K562 (cell line): ENCODE measurements at regions not wholly inside any gene's neighbourhood (a gene's known extent, or its start where the extent isn't known, plus 50 kb on each side); places are given as distances from the start of the nearest gene placed in this dataset.

Source experiments
- ATAC-seq: fragments of 200-7000 bp; cut with Tn5 transposase; 3 replicates; pipeline ENCODE4 v1.9.1; 2020; ENCODE audit warnings: moderate library complexity
- BruUV-seq: library from RNA; stranded (reverse); fragments of 400-500 nt; replicated peaks from 2 replicates; lab custom pipeline; 2021; lab: Mats Ljungman, UMichigan
- CTCF ChIA-PET: fragments of 300-600 bp; formaldehyde crosslinking; extraction: SDS; loops from one replicate; lab custom pipeline; 2021; ENCODE audit warnings: low intra/inter-chr PET ratio; lab: Yijun Ruan, JAX
- POLR2A ChIA-PET: fragments of 300-600, 350-650 bp; sonication (Branson Sonifier 250); formaldehyde crosslinking; extraction: SDS; loops from one replicate; lab custom pipeline; 2021; ENCODE audit warnings: antibody characterized with exemption, inconsistent platforms; lab: Yijun Ruan, JAX
- DNase-seq, 4 experiments: peaks; one replicate each; pipeline versions ENCODE4 v3.0.0 to v3.0.0-alpha.2; 2011 to 2018; ENCODE audit warnings: low spot score in 3 of 4, mixed read lengths in 3 of 4; ENCODE audit errors: extremely low read depth in 1 of 4
- FAIRE-seq: peaks from 2 replicates; lab custom pipeline; 2011; peaks lifted over from hg19 to GRCh38; lab: Jason Lieb, UNC
- H2AFZ ChIP-seq: 2 replicates; pipeline ENCODE4 v1.6.0; 2011; ENCODE audit warnings: low read depth, low read length, control low read depth, inconsistent platforms
- H3K27ac ChIP-seq: fragments of 200-600 bp; 3 replicates; pipeline ENCODE4 v1.8.0; 2011; ENCODE audit warnings: low read depth, mild to moderate bottlenecking, control low read depth, inconsistent platforms, low read length, moderate library complexity, mixed read lengths; ENCODE audit errors: extremely low read depth
- H3K27me3 ChIP-seq, 2 experiments: fragments of 300-600 bp in 1 of 2; 2 replicates in 1 of 2; 3 replicates in 1 of 2; pipeline versions ENCODE4 v1.6.0 to v1.8.0; 2011; ENCODE audit warnings: inconsistent platforms in 2 of 2, low read length in 2 of 2, mild to moderate bottlenecking in 1 of 2, mixed read lengths in 1 of 2, moderate library complexity in 1 of 2; ENCODE audit not compliant: control insufficient read depth in 2 of 2, insufficient read depth in 2 of 2
- H3K36me3 ChIP-seq: fragments of 300-600 bp; 3 replicates; pipeline ENCODE4 v1.8.0; 2011; ENCODE audit warnings: mild to moderate bottlenecking, low read length, inconsistent platforms; ENCODE audit not compliant: control insufficient read depth, insufficient read depth
- H3K4me1 ChIP-seq, 2 experiments: fragments of 200-600 bp in 1 of 2; replicated peaks in 1 of 2; 2 replicates in 1 of 2; 3 replicates in 1 of 2; pipeline versions ENCODE4 v1.5.1 to v1.8.0; 2011; ENCODE audit warnings: inconsistent platforms in 2 of 2, low read length in 2 of 2, mild to moderate bottlenecking in 1 of 2, mixed read lengths in 1 of 2, moderate library complexity in 1 of 2; ENCODE audit not compliant: control insufficient read depth in 2 of 2, insufficient read depth in 2 of 2
- H3K4me2 ChIP-seq: 2 replicates; pipeline ENCODE4 v1.6.1; 2011; ENCODE audit warnings: low read length, control low read depth, inconsistent platforms, mixed read lengths; ENCODE audit not compliant: insufficient read depth
- H3K4me3 ChIP-seq: fragments of 200-600 bp; sonication (generic), shearing (Covaris generic); 2 replicates; pipeline ENCODE4 v1.5.1; 2016; ENCODE audit warnings: control low read depth, inconsistent platforms
- H3K79me2 ChIP-seq: fragments of 200-600 bp; 3 replicates; pipeline ENCODE4 v1.8.0; 2011; ENCODE audit warnings: low read length, inconsistent platforms; ENCODE audit not compliant: control insufficient read depth, insufficient read depth
- H3K9ac ChIP-seq, 2 experiments: 2 replicates each; pipeline versions ENCODE4 v1.6.0 to v1.6.1; 2011; ENCODE audit warnings: low read depth in 2 of 2, low read length in 2 of 2, control low read depth in 1 of 2, inconsistent platforms in 1 of 2, mild to moderate bottlenecking in 1 of 2, mixed read lengths in 1 of 2; ENCODE audit not compliant: insufficient read depth in 1 of 2
- H3K9me1 ChIP-seq: one replicate; pipeline ENCODE4 v1.6.0; 2011; ENCODE audit warnings: inconsistent platforms, mild to moderate bottlenecking, low read length, moderate library complexity; ENCODE audit not compliant: control insufficient read depth, insufficient read depth
- H3K9me3 ChIP-seq: replicated peaks from 2 replicates; pipeline ENCODE4 v1.5.1; 2011; ENCODE audit warnings: low read depth, low read length, inconsistent platforms; ENCODE audit not compliant: control insufficient read depth, insufficient read depth
- H4K20me1 ChIP-seq: replicated peaks from 2 replicates; pipeline ENCODE4 v1.6.1; 2011; ENCODE audit warnings: low read length, inconsistent platforms, mixed read lengths; ENCODE audit not compliant: control insufficient read depth, insufficient read depth
- ARNT ChIP-seq, 2 experiments: fragments of 450-650 bp; IDR thresholded peaks; 2 replicates each; pipeline ENCODE4 v1.6.1; 2016; ENCODE audit warnings: mild to moderate bottlenecking in 1 of 2
- CTBP1 ChIP-seq: fragments of 450-650 bp; IDR thresholded peaks from 2 replicates; pipeline ENCODE4 v1.6.1; 2016; ENCODE audit warnings: borderline replicate concordance
- ERF ChIP-seq: fragments of 450-650 bp; formaldehyde crosslinking; IDR thresholded peaks from 2 replicates; pipeline ENCODE4 v1.4.0; 2020; ENCODE audit warnings: mild to moderate bottlenecking, mixed read lengths
- MAFF ChIP-seq: IDR thresholded peaks from 2 replicates; pipeline ENCODE4 v1.6.1; 2012; ENCODE audit warnings: low read length, improper control_type of control experiment
- MBD1 ChIP-seq: fragments of 250-450 bp; sonication (Bioruptor Pico); IDR thresholded peaks from 2 replicates; pipeline ENCODE4 v1.8.0; 2022; ENCODE audit warnings: inconsistent platforms
- PCBP1 ChIP-seq: fragments of 200-400 bp; formaldehyde crosslinking; IDR thresholded peaks from 2 replicates; pipeline ENCODE4 v1.6.1; 2018; ENCODE audit warnings: mild to moderate bottlenecking, low read depth, low read length; ENCODE audit not compliant: poor library complexity, severe bottlenecking
- PRPF4 ChIP-seq: fragments of 200-400 bp; formaldehyde crosslinking; IDR thresholded peaks from one replicate; pipeline ENCODE4 v1.6.1; 2017; ENCODE audit warnings: low read length, low read depth, mild to moderate bottlenecking; ENCODE audit not compliant: insufficient read depth, poor library complexity, severe bottlenecking
- TCFL5 ChIP-seq: fragments of 250-450 bp; sonication (Bioruptor Pico); conservative IDR thresholded peaks from 2 replicates; pipeline ENCODE4 v1.6.1; 2021; ENCODE audit warnings: mild to moderate bottlenecking, moderate library complexity, matching md5 sums
- ZFPM2 ChIP-seq: fragments of 250-450 bp; sonication (Bioruptor Pico); IDR thresholded peaks from 2 replicates; pipeline ENCODE4 v1.5.1; 2022; ENCODE audit warnings: mild to moderate bottlenecking
- ZNF133 ChIP-seq: fragments of 250-450 bp; sonication (Bioruptor Pico); IDR thresholded peaks from 2 replicates; pipeline ENCODE4 v1.4.0; 2020; ENCODE audit warnings: mild to moderate bottlenecking
- ZNF780A ChIP-seq: fragments of 250-450 bp; sonication (Bioruptor Pico); IDR thresholded peaks from 2 replicates; pipeline ENCODE4 v1.5.0; 2021; ENCODE audit warnings: mild to moderate bottlenecking
- WGBS: fragments of 100-300 bp; shearing (Covaris generic); methylation state at CpG from one replicate; pipeline ENCODE4 v1.1.6; 2016; ENCODE audit warnings: low coverage, mixed read lengths; ENCODE audit not compliant: insufficient coverage; ENCODE audit errors: missing lambda C conversion rate; 5-methylcytosine and 5-hydroxymethylcytosine counted together
- in situ Hi-C: fragments of 300-500 bp; cut with MboI; formaldehyde crosslinking; loops from 4 replicates; pipeline ENCODE4 v1.15.0; 2018; ENCODE audit warnings: inconsistent platforms, mixed read lengths
- intact Hi-C: fragments of 100-400 bp; cut with micrococcal nuclease; formaldehyde crosslinking; loops from 2 replicates; pipeline ENCODE4 v1.14.2; 2022

- H3K9me3 ChIP-seq: no peaks in the 10 kb centered on the region
- H3K4me3 ChIP-seq: no peak overlapping the region
- no peaks in the 10 kb centered on the region for H3K36me3 ChIP-seq
- H2AFZ ChIP-seq: no peak overlapping the region
- WGBS: 4% methylated on average over 4 of the region's 4 CpGs
- ChIA-PET CTCF (no interaction called here), POLR2A (no interaction called here)
- H3K27me3 ChIP-seq: no peaks in the 10 kb centered on the region
- no peaks in the 10 kb centered on the region for H3K4me1 ChIP-seq
- TF ChIP-seq MBD1 (CRISPR knock-in tag): no peak
- TF ChIP-seq PCBP1: no peak
- no peak for TF ChIP-seq MAFF
- no peak for TF ChIP-seq ERF
- no peak for TF ChIP-seq ZFPM2 (CRISPR knock-in tag)
- no peak for TF ChIP-seq CTBP1
- no peak for TF ChIP-seq ZNF780A (CRISPR knock-in tag)
- no peak for TF ChIP-seq PRPF4
- TF ChIP-seq ARNT (IDR thresholded peaks at IDR 0.05): no peak
- no peak for TF ChIP-seq ZNF133 (CRISPR knock-in tag)
- no peak for TF ChIP-seq TCFL5 (CRISPR knock-in tag)
- no peaks in the 10 kb centered on the region for H3K9me1 ChIP-seq
- intact Hi-C loops (no loop called here), in situ Hi-C loops (no loop called here)
- H3K79me2 ChIP-seq: no peaks in the 10 kb centered on the region
- ATAC-seq (no peak), FAIRE-seq (no peak), DNase-seq (no peak)
- H3K27ac ChIP-seq: no peak overlapping the region
- H3K9ac ChIP-seq: no peak overlapping the region
- BruUV-seq: no TSS peak
- no peak overlapping the region for H3K4me2 ChIP-seq
- H4K20me1 ChIP-seq: no peaks in the 10 kb centered on the region
These were observed 327.0 kb upstream of the ZFP42 start for GRCh38 chr4:187668526-187669082.
